ENCODE measurements at regions not wholly inside any gene's neighbourhood (a gene's known extent, or its start where the extent isn't known, plus 50 kb on each side); places are given as distances from the start of the nearest gene placed in this dataset.

DNA sequence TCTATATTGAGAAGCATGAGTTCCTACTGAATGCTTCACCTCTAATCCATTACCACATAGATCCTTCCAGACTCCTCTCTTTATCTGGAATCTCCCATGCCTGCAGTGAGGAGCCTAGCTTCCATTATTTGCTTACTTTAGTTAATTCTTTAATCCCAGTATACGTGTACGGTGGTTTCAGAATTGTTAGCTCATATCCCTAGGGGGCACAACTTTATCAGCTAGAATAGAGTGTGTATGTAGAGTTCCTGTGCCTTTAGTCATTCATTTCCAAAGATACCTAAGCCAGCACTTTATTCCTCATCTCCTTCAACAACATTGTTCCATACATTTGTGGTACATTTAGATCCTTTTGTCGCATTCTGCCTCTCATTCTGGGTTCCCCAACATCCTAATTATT is 226.0 kb downstream of the TJP1 start:
- Histone ChIP-seq H3K9me3 (replicated peaks; ENCODE audit: control insufficient read depth, insufficient read depth, low read length) (no peaks in the 10 kb centered on the region), H3K9ac (replicated peaks; ENCODE audit: extremely low read depth, insufficient read depth, low read length) (no peak overlapping the region), H3K27ac (ENCODE audit: insufficient read depth, low read depth, low read length) (no peak overlapping the region), H3K79me2 (ENCODE audit: control insufficient read depth, insufficient read depth, low read length) (no peaks in the 10 kb centered on the region), H4K20me1 (replicated peaks; ENCODE audit: control insufficient read depth, extremely low read depth, insufficient read depth, low read length) (no peaks in the 10 kb centered on the region), H3K4me1 (ENCODE audit: control insufficient read depth, extremely low read depth, insufficient read depth, low read length) (no peaks in the 10 kb centered on the region), H3K4me3 (replicated peaks in 1 of 3; ENCODE audit: insufficient read depth in 1 of 3, low read depth in 1 of 3, low read length in 3 of 3) (no peak overlapping the region), H3K4me2 (ENCODE audit: insufficient read depth, low read length) (no peak overlapping the region), H2AFZ (ENCODE audit: low read depth, low read length) (no peak overlapping the region), H3K9me1 (replicated peaks; ENCODE audit: control insufficient read depth, extremely low read depth, insufficient read depth, low read length) (no peaks in the 10 kb centered on the region), H3K27me3 (ENCODE audit: control insufficient read depth in 2 of 2, insufficient read depth in 2 of 2, low read length in 2 of 2) (peaks cover 0 to 2% of the 10 kb centered on the region in 2 experiments), H3K36me3 (ENCODE audit: control insufficient read depth in 2 of 2, extremely low read depth in 1 of 2, insufficient read depth in 2 of 2, low read length in 2 of 2) (no peaks in the 10 kb centered on the region)
- peak; percentile 26 for DNase-seq (ENCODE audit: low read depth, low spot score)
- intact Hi-C loops (cut with micrococcal nuclease) (no loop called here), dilution Hi-C loops (cut with MboI; ENCODE audit: extremely low pct_ligation_motif_present, low sequenced_read_pairs) (no loop called here)
- FAIRE-seq, result peak; percentile 82
- no TSS peak for BruUV-seq (replicated peaks)
- ChIA-PET POLR2A (no interaction called here), CTCF (interaction anchor here (1.1 to 1.3 kb wide), 2 partner anchors 20 to 456 kb away, joined by 3 read pairs; no protein-coding TSS in a partner anchor)
- TF ChIP-seq CTCF (IDR thresholded peaks at IDR 0.05; ENCODE audit: extremely low read depth in 1 of 2, insufficient read depth in 1 of 2, low read depth in 1 of 2, low read length in 2 of 2), result peak in 1 of 2 donors; percentile 32
- TF ChIP-seq POLR2A (IDR thresholded peaks at IDR 0.05; ENCODE audit: low read depth, low read length), result no peak
- TF ChIP-seq FOS (IDR thresholded peaks at IDR 0.05; ENCODE audit: borderline replicate concordance, insufficient read depth, low read length), result no peak
- TF ChIP-seq MYC (IDR thresholded peaks at IDR 0.05; ENCODE audit: low read depth, low read length), result no peak

- Histone ChIP-seq H3K27me3 (ENCODE audit: control insufficient read depth in 2 of 2, insufficient read depth in 2 of 2, low read length in 2 of 2) (peaks cover 0 to 2% of the 10 kb centered on the region in 2 experiments), H3K9me1 (replicated peaks; ENCODE audit: control insufficient read depth, extremely low read depth, insufficient read depth, low read length) (no peaks in the 10 kb centered on the region), H3K36me3 (ENCODE audit: control insufficient read depth in 2 of 2, extremely low read depth in 1 of 2, insufficient read depth in 2 of 2, low read length in 2 of 2) (no peaks in the 10 kb centered on the region), H4K20me1 (replicated peaks; ENCODE audit: control insufficient read depth, extremely low read depth, insufficient read depth, low read length) (no peaks in the 10 kb centered on the region), H3K27ac (ENCODE audit: insufficient read depth, low read depth, low read length) (no peak overlapping the region), H3K9me3 (replicated peaks; ENCODE audit: control insufficient read depth, insufficient read depth, low read length) (no peaks in the 10 kb centered on the region), H3K4me3 (replicated peaks in 1 of 3; ENCODE audit: insufficient read depth in 1 of 3, low read depth in 1 of 3, low read length in 3 of 3) (no peak overlapping the region), H3K4me1 (ENCODE audit: control insufficient read depth, extremely low read depth, insufficient read depth, low read length) (no peaks in the 10 kb centered on the region), H3K9ac (replicated peaks; ENCODE audit: extremely low read depth, insufficient read depth, low read length) (no peak overlapping the region), H3K4me2 (ENCODE audit: insufficient read depth, low read length) (no peak overlapping the region), H3K79me2 (ENCODE audit: control insufficient read depth, insufficient read depth, low read length) (no peaks in the 10 kb centered on the region), H2AFZ (ENCODE audit: low read depth, low read length) (no peak overlapping the region)
- FAIRE-seq (no peak), DNase-seq (ENCODE audit: low read depth, low spot score) (no peak)
- ChIA-PET POLR2A (no interaction called here), CTCF (no interaction called here)
- no peak for TF ChIP-seq MYC (IDR thresholded peaks at IDR 0.05; ENCODE audit: low read depth, low read length)
- no peak for TF ChIP-seq POLR2AphosphoS5 (IDR thresholded peaks at IDR 0.05; ENCODE audit: insufficient read depth, low read depth, low read length)
- no peak for TF ChIP-seq FOS (IDR thresholded peaks at IDR 0.05; ENCODE audit: borderline replicate concordance, insufficient read depth, low read length)
- TF ChIP-seq GATA2 (IDR thresholded peaks at IDR 0.05; ENCODE audit: insufficient read depth, insufficient read length, low read depth, low read length), result no peak
- TF ChIP-seq JUN (IDR thresholded peaks at IDR 0.05; ENCODE audit: borderline replicate concordance, insufficient read depth, insufficient read length, low read depth), result no peak
- TF ChIP-seq POLR2A (IDR thresholded peaks at IDR 0.05; ENCODE audit: low read depth, low read length), result no peak
- no peak for TF ChIP-seq EZH2 (IDR thresholded peaks at IDR 0.05; ENCODE audit: borderline replicate concordance, low read depth, low read length, severe bottlenecking)
- no peak for TF ChIP-seq CTCF (IDR thresholded peaks at IDR 0.05; ENCODE audit: extremely low read depth in 1 of 2, insufficient read depth in 1 of 2, low read depth in 1 of 2, low read length in 2 of 2)
- dilution Hi-C loops (cut with MboI; ENCODE audit: extremely low pct_ligation_motif_present, low sequenced_read_pairs), result no loop called here
- intact Hi-C loops (cut with micrococcal nuclease), result no loop called here
- BruUV-seq (replicated peaks), result no TSS peak
Observed at GRCh38 chr15:29593629-29594028, 228.6 kb downstream of the TJP1 start.
